ENCODE measurements at regions not wholly inside any gene's neighbourhood (a gene's known extent, or its start where the extent isn't known, plus 50 kb on each side); places are given as distances from the start of the nearest gene placed in this dataset.

GRCh38 chr13:68046903-68047302, 816.8 kb upstream of the PCDH9 start:
- no peak for DNase-seq (ENCODE audit: low spot score)
- H3K9ac ChIP-seq (ENCODE audit: low read depth in 1 of 2, low read length in 2 of 2): no peak overlapping the region

More at GRCh38 chr13:68046903-68047302, 816.8 kb upstream of the PCDH9 start:
- no peaks in the 10 kb centered on the region for H3K9me3 ChIP-seq (ENCODE audit: control insufficient read depth in 4 of 4, low read length in 3 of 4)
- TF ChIP-seq, protein P1, sequence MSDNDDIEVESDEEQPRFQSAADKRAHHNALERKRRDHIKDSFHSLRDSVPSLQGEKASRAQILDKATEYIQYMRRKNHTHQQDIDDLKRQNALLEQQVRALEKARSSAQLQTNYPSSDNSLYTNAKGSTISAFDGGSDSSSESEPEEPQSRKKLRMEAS (IDR thresholded peaks at IDR 0.05): peak; percentile 63
- TF ChIP-seq EGR1 (IDR thresholded peaks at IDR 0.05; ENCODE audit: low read depth in 2 of 2) (no peak), HNF4A (conservative IDR thresholded peaks at IDR 0.05) (peak in 1 of 2 donors; percentile 87), RAD21 (IDR thresholded peaks at IDR 0.05) (peak in 1 of 2 donors; percentile 42), SP1 (IDR thresholded peaks at IDR 0.05) (no peak), HNF4G (IDR thresholded peaks at IDR 0.05) (no peak), TAF1 (conservative IDR thresholded peaks at IDR 0.05) (no peak), FOXA1 (IDR thresholded peaks at IDR 0.05) (peak; percentile 34), FOXA2 (IDR thresholded peaks at IDR 0.05) (peak; percentile 51), YY1 (IDR thresholded peaks at IDR 0.05) (peak; percentile 75), JUND (IDR thresholded peaks at IDR 0.05) (peak in 1 of 2 donors; percentile 98), NR2F2 (IDR thresholded peaks at IDR 0.05) (no peak), RXRA (IDR thresholded peaks at IDR 0.05) (peak in 1 of 2 donors; percentile 76), GABPA (IDR thresholded peaks at IDR 0.05 in 1 of 2, conservative IDR thresholded peaks at IDR 0.05 in 1 of 2) (no peak)
- TF ChIP-seq, protein P2, sequence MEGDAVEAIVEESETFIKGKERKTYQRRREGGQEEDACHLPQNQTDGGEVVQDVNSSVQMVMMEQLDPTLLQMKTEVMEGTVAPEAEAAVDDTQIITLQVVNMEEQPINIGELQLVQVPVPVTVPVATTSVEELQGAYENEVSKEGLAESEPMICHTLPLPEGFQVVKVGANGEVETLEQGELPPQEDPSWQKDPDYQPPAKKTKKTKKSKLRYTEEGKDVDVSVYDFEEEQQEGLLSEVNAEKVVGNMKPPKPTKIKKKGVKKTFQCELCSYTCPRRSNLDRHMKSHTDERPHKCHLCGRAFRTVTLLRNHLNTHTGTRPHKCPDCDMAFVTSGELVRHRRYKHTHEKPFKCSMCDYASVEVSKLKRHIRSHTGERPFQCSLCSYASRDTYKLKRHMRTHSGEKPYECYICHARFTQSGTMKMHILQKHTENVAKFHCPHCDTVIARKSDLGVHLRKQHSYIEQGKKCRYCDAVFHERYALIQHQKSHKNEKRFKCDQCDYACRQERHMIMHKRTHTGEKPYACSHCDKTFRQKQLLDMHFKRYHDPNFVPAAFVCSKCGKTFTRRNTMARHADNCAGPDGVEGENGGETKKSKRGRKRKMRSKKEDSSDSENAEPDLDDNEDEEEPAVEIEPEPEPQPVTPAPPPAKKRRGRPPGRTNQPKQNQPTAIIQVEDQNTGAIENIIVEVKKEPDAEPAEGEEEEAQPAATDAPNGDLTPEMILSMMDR (IDR thresholded peaks at IDR 0.05; ENCODE audit: low read depth, low read length, missing input control): no peak
- TF ChIP-seq, protein P3, sequence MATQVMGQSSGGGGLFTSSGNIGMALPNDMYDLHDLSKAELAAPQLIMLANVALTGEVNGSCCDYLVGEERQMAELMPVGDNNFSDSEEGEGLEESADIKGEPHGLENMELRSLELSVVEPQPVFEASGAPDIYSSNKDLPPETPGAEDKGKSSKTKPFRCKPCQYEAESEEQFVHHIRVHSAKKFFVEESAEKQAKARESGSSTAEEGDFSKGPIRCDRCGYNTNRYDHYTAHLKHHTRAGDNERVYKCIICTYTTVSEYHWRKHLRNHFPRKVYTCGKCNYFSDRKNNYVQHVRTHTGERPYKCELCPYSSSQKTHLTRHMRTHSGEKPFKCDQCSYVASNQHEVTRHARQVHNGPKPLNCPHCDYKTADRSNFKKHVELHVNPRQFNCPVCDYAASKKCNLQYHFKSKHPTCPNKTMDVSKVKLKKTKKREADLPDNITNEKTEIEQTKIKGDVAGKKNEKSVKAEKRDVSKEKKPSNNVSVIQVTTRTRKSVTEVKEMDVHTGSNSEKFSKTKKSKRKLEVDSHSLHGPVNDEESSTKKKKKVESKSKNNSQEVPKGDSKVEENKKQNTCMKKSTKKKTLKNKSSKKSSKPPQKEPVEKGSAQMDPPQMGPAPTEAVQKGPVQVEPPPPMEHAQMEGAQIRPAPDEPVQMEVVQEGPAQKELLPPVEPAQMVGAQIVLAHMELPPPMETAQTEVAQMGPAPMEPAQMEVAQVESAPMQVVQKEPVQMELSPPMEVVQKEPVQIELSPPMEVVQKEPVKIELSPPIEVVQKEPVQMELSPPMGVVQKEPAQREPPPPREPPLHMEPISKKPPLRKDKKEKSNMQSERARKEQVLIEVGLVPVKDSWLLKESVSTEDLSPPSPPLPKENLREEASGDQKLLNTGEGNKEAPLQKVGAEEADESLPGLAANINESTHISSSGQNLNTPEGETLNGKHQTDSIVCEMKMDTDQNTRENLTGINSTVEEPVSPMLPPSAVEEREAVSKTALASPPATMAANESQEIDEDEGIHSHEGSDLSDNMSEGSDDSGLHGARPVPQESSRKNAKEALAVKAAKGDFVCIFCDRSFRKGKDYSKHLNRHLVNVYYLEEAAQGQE (IDR thresholded peaks at IDR 0.05): peak; percentile 87
- TF ChIP-seq, protein P4, sequence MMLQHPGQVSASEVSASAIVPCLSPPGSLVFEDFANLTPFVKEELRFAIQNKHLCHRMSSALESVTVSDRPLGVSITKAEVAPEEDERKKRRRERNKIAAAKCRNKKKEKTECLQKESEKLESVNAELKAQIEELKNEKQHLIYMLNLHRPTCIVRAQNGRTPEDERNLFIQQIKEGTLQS (IDR thresholded peaks at IDR 0.05): no peak
- TF ChIP-seq, protein P5, sequence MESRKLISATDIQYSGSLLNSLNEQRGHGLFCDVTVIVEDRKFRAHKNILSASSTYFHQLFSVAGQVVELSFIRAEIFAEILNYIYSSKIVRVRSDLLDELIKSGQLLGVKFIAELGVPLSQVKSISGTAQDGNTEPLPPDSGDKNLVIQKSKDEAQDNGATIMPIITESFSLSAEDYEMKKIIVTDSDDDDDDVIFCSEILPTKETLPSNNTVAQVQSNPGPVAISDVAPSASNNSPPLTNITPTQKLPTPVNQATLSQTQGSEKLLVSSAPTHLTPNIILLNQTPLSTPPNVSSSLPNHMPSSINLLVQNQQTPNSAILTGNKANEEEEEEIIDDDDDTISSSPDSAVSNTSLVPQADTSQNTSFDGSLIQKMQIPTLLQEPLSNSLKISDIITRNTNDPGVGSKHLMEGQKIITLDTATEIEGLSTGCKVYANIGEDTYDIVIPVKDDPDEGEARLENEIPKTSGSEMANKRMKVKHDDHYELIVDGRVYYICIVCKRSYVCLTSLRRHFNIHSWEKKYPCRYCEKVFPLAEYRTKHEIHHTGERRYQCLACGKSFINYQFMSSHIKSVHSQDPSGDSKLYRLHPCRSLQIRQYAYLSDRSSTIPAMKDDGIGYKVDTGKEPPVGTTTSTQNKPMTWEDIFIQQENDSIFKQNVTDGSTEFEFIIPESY (IDR thresholded peaks at IDR 0.05): peak; percentile 67
- 39% methylated on average over 2 of the region's 2 CpGs for WGBS
- peaks cover 3 to 16% (median 9%) of the 10 kb centered on the region in 4 donors for H3K4me1 ChIP-seq (ENCODE audit: control insufficient read depth in 4 of 4, insufficient read depth in 4 of 4, low read length in 3 of 4)
- H3K4me3 ChIP-seq (ENCODE audit: low read depth in 1 of 3, low read length in 3 of 3): no peak overlapping the region
- peak overlapping the region; percentile 31 to 60 for H3K27ac ChIP-seq (ENCODE audit: low read depth in 1 of 2, low read length in 2 of 2)
- no peaks in the 10 kb centered on the region for H3K27me3 ChIP-seq (ENCODE audit: control insufficient read depth in 4 of 4, insufficient read depth in 4 of 4, low read length in 3 of 4)
- H3K36me3 ChIP-seq (ENCODE audit: control insufficient read depth in 4 of 4, insufficient read depth in 3 of 4, low read depth in 1 of 4, low read length in 3 of 4): no peaks in the 10 kb centered on the region
